Neural cell (in vitro differentiated cells): ENCODE measurements at regions not wholly inside any gene's neighbourhood (a gene's known extent, or its start where the extent isn't known, plus 50 kb on each side); places are given as distances from the start of the nearest gene placed in this dataset.

Experiments
- EP300 ChIP-seq: fragments of 450-650 bp; conservative IDR thresholded peaks from 2 replicates; pipeline ENCODE4 v1.6.1; 2014; ENCODE audit warnings: antibody characterized with exemption, mild to moderate bottlenecking, moderate library complexity; ENCODE audit not compliant: poor library complexity, severe bottlenecking
- EZH2 ChIP-seq: fragments of 200-600, 300-800 bp; shearing (Covaris generic), sonication (generic); IDR thresholded peaks from 2 replicates; pipeline ENCODE4 v1.6.1; 2014; ENCODE audit warnings: antibody characterized with exemption, low read length, borderline replicate concordance, mild to moderate bottlenecking; ENCODE audit not compliant: insufficient read depth, poor library complexity, severe bottlenecking
- MXI1 ChIP-seq: fragments of 450-650 bp; conservative IDR thresholded peaks from 2 replicates; pipeline ENCODE4 v1.6.1; 2014; ENCODE audit warnings: antibody characterized with exemption, mild to moderate bottlenecking; ENCODE audit not compliant: poor library complexity, severe bottlenecking
- POLR2AphosphoS5 ChIP-seq: IDR thresholded peaks from 2 replicates; pipeline ENCODE4 v1.6.1; 2012
- RAD21 ChIP-seq: fragments of 450-650 bp; conservative IDR thresholded peaks from 2 replicates; pipeline ENCODE4 v1.6.1; 2014; ENCODE audit warnings: antibody characterized with exemption, mild to moderate bottlenecking, moderate library complexity
- SMC3 ChIP-seq: fragments of 450-650 bp; conservative IDR thresholded peaks from 2 replicates; pipeline ENCODE4 v1.6.1; 2014; ENCODE audit warnings: antibody characterized with exemption, mild to moderate bottlenecking, moderate library complexity; ENCODE audit not compliant: poor library complexity
- TAF1 ChIP-seq: IDR thresholded peaks from 2 replicates; pipeline ENCODE4 v1.6.1; 2012; ENCODE audit warnings: low read depth
- TF ChIP-seq, protein P1 (sequence below): IDR thresholded peaks from 2 replicates; pipeline ENCODE4 v1.6.1; 2012; ENCODE audit warnings: borderline replicate concordance
- TF ChIP-seq, protein P2 (sequence below): fragments of 450-650 bp; IDR thresholded peaks from 2 replicates; pipeline ENCODE4 v1.5.1; 2014; ENCODE audit warnings: antibody characterized with exemption, mild to moderate bottlenecking, moderate library complexity; ENCODE audit not compliant: poor library complexity, severe bottlenecking

DNA sequence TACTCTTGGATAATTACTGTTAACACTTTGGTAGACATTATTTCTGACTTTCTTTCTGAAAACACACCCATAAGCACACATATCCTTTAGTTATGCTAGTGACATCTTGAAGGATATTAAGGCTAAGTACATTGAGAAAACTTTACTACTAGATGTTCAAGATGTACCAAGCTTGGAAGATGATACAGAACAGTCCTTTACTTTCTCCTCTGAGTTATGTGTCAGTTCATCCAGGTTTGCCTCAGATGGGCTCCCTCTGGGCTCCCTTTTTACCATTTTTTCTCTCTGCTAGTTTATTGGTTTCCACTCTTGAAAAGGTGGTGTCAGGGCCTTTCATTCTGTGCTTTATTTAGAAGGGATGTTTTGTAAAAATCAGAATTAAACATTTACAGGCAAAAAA lies 172.3 kb downstream of the S1PR1 start:
- TF ChIP-seq SMC3 (no peak), POLR2AphosphoS5 (no peak), EP300 (no peak), EZH2 (no peak), TAF1 (no peak), MXI1 (no peak), RAD21 (no peak)
- TF ChIP-seq, protein P1, sequence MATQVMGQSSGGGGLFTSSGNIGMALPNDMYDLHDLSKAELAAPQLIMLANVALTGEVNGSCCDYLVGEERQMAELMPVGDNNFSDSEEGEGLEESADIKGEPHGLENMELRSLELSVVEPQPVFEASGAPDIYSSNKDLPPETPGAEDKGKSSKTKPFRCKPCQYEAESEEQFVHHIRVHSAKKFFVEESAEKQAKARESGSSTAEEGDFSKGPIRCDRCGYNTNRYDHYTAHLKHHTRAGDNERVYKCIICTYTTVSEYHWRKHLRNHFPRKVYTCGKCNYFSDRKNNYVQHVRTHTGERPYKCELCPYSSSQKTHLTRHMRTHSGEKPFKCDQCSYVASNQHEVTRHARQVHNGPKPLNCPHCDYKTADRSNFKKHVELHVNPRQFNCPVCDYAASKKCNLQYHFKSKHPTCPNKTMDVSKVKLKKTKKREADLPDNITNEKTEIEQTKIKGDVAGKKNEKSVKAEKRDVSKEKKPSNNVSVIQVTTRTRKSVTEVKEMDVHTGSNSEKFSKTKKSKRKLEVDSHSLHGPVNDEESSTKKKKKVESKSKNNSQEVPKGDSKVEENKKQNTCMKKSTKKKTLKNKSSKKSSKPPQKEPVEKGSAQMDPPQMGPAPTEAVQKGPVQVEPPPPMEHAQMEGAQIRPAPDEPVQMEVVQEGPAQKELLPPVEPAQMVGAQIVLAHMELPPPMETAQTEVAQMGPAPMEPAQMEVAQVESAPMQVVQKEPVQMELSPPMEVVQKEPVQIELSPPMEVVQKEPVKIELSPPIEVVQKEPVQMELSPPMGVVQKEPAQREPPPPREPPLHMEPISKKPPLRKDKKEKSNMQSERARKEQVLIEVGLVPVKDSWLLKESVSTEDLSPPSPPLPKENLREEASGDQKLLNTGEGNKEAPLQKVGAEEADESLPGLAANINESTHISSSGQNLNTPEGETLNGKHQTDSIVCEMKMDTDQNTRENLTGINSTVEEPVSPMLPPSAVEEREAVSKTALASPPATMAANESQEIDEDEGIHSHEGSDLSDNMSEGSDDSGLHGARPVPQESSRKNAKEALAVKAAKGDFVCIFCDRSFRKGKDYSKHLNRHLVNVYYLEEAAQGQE = no peak
- TF ChIP-seq, protein P2, sequence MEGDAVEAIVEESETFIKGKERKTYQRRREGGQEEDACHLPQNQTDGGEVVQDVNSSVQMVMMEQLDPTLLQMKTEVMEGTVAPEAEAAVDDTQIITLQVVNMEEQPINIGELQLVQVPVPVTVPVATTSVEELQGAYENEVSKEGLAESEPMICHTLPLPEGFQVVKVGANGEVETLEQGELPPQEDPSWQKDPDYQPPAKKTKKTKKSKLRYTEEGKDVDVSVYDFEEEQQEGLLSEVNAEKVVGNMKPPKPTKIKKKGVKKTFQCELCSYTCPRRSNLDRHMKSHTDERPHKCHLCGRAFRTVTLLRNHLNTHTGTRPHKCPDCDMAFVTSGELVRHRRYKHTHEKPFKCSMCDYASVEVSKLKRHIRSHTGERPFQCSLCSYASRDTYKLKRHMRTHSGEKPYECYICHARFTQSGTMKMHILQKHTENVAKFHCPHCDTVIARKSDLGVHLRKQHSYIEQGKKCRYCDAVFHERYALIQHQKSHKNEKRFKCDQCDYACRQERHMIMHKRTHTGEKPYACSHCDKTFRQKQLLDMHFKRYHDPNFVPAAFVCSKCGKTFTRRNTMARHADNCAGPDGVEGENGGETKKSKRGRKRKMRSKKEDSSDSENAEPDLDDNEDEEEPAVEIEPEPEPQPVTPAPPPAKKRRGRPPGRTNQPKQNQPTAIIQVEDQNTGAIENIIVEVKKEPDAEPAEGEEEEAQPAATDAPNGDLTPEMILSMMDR = no peak
